Fibroblast of lung (primary cell): ENCODE measurements at regions not wholly inside any gene's neighbourhood (a gene's known extent, or its start where the extent isn't known, plus 50 kb on each side); places are given as distances from the start of the nearest gene placed in this dataset.

Experiments used
- CTCF ChIP-seq, 2 donors: IDR thresholded peaks in 1 of 2; conservative IDR thresholded peaks in 1 of 2; 1 replicate in 1 of 2; 2 replicates in 1 of 2; pipeline ENCODE4 v1.5.1; 2011 to 2012; ENCODE audit warnings: low read length in 2 of 2, control low read depth in 1 of 2, inconsistent platforms in 1 of 2, low read depth in 1 of 2, mild to moderate bottlenecking in 1 of 2
- EZH2 ChIP-seq: IDR thresholded peaks from 2 replicates; pipeline ENCODE4 v1.5.1; 2012; ENCODE audit warnings: low read length, control low read depth, mild to moderate bottlenecking; ENCODE audit errors: missing control alignments

- no peak for TF ChIP-seq CTCF (conservative IDR thresholded peaks at IDR 0.05 in 1 of 2, IDR thresholded peaks at IDR 0.05 in 1 of 2; ENCODE audit: low read depth in 1 of 2, low read length in 2 of 2)
- no peak for TF ChIP-seq EZH2
Observed at GRCh38 chr2:107461301-107461700, 365.4 kb upstream of the RGPD4 start.
